ENCODE measurements at regions not wholly inside any gene's neighbourhood (a gene's known extent, or its start where the extent isn't known, plus 50 kb on each side); places are given as distances from the start of the nearest gene placed in this dataset.

- DNase-seq: no peak
Observed at GRCh38 chr22:27463121-27463660, 338.4 kb downstream of the MN1 start.

DNA sequence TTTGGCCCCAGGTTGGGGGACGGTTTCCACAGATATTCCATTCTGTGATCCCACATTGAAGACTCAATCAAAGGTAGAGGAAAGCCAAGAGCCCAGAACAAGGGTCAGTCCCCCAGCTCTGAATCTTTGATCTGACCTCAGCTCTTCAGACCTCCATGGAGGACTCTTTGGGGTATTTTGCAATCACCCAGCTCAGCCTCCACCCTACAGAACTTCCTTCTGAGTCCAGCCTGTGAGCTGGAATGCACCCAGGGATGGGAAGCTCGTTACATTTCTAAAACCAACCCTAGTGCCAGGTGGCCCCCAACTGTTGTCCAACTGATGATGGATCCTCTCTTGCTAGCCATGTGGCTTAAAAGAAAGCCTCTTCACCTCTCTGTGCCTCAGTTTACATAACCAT lies 335.3 kb downstream of the MN1 start:
- no peak for DNase-seq

GRCh38 chr22:27466778-27467438 lies 334.6 kb downstream of the MN1 start:
- no peak for DNase-seq

GRCh38 chr22:27467711-27468110 lies 333.8 kb downstream of the MN1 start:
- no peak for DNase-seq

GRCh38 chr22:27468712-27469111 lies 332.8 kb downstream of the MN1 start:
- no peak for DNase-seq

DNA sequence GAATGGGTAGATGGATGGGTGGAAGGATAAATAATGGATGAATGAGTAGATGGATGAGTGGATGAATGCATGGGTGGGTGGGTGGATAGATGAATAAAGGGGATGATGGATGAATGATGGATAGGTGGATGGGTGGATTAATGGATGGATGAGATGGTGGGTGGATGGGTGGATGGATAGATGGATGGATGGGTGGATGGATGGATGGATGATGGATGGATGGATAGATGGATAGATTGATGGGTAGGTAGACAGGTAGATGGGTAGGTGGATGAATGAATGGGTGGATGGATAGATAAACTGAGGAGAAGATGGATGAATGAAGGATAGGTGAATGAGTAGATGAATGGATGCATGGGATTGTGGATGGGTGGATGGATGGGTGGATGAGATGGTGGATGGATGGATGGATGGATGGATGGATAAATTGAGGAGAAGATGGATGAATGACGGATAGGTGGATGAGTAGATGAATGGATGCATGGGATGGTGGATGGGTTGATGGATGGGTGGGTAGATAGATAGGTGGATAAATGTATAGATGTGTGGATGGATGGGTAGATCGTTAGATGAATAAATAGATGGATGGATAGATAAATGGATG lies 331.3 kb downstream of the MN1 start:
- DNase-seq: no peak

DNA sequence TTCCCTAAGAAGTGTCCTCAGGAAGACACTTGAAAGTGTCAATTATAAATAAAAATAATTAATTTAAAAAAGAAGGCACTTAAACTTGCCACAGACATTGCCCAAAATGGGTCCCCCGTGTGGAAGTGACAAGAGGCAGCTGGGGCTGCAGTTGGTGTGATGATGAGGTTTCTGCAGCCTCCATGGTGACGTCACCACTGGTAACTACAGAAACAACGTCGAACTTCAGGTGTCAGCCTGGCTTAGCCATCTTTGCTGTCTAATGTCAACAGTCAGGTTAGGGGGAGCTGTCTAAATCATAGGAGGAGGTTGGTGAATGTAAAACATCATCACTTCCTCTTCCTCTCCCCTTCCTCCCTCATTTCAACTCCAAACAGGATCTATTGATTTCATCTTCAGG lies 328.6 kb downstream of the MN1 start:
- DNase-seq: no peak

DNA sequence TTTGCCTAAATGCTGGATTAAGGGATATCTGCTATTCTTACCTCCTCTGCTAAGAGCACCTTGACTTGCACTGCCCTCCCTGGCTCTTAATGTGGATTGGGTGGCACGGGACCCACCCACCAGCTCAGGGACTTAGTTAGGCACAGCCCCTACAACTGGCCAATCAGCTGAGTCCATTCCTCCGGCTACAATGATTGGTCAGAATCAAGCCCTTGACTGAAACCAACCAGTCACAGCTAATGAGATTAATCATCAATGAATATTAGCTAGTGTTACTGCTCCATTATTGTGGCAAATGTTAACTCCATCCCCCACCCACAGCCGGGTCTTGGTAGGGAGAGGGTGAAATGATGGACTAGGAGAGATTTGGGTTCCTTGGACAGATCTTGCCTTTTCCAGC lies 328.0 kb downstream of the MN1 start:
- DNase-seq: no peak

DNA sequence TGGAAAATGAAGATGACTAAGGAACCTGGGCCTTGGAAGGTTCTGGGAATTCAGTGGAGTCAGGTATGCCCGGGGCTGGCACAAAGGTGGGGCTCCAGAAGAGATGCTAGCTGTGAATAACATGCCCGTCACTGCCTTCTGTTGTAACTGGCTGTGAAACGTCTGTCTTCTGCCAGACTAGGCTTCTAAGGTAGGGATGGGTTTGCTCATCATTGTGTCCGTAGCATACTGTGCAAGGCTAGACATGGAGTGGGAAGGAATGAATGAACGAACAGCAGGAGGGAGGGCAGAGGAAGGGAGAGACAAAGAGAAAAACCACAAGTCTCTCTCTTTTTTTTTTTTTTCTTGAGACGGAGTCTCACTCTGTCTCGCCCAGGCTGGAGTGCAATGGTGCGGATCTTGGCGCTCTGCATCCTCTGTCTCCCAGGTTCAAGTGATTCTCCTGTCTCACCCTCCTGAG lies 327.4 kb downstream of the MN1 start:
- DNase-seq: no peak

- no peak for DNase-seq
Observed at GRCh38 chr22:27474711-27475547, 326.6 kb downstream of the MN1 start.

GRCh38 chr22:27475548-27475897 lies 326.0 kb downstream of the MN1 start:
- DNase-seq: no peak

DNA sequence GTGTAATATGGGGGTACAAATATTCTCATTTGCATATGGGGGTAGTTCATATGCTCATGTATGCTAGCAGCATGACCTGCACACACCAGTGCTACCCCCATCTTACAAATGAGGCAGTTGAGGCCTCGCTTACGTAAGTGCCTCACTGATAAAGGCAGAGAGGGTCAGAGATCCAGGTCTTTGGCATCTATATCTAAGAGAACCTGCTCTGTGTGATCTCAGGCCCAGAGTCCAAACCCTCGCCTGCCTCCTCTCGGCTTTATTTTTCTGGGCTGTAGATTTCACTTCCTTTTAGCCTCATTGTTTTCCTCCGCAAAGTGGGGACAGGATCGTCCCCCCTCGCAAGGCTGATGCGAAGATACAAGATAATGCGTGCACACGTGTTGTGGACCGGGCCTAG lies 325.2 kb downstream of the MN1 start:
- no peak for DNase-seq

GRCh38 chr22:27476729-27477128 lies 324.8 kb downstream of the MN1 start:
- DNase-seq: no peak

- DNase-seq: no peak
Observed at GRCh38 chr22:27477171-27477570, 324.4 kb downstream of the MN1 start.

- no peak for DNase-seq
Observed at GRCh38 chr22:27480487-27480886, 321.1 kb downstream of the MN1 start.

DNA sequence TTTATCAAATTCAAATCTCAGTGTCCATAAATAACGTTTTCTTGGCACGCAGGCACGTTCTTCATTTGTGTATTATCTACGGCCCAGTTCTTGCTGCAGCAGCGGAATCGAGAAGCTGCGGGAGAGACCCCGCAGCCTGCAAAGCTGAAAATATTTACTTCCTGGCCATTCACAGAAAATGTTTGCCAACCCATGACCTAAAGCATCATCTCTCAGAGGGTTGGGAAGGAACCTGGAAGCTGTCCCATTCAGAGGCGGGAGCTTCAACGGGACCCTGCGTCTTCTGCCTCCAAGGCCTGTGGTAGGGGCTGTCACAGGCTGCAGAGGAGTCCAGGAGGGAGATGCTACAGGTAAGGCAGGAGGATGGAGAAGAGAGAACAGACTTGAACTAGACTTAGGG lies 319.2 kb downstream of the MN1 start:
- DNase-seq: no peak

DNA sequence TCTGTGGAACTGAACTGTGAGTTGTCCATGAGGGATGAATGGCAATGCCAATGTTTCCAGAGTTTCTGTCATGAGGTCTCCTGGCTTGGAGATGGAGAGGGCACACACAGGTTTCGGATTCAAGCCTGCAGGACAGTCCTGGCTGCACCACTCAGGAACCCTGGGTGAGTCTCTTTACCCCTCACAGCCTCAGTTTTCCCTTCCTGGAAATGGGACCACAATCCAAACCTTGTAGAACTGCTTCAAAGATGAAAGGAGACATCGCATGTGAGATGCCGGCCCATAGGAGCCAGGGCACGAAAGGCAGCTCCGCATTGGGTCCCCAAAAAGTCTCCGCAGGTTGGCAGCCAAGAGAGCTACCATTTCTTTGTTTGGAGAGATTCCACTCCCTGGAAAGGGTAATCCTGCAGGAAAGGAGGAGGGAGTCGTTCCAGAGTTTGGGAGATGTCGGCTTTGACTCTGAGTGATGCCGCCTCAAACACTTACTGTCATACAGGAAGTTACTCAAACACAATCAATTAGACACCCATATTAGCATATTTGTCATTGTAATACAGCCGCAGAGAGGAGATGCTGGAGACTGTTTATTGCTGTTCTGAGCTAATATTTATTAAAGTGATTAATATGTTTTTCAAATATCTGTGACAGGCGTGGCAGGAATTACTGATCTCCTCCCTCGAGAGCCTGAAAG lies 318.3 kb downstream of the MN1 start:
- DNase-seq: no peak

- no peak for DNase-seq
Observed at GRCh38 chr22:27485842-27486241, 315.7 kb downstream of the MN1 start.

DNA sequence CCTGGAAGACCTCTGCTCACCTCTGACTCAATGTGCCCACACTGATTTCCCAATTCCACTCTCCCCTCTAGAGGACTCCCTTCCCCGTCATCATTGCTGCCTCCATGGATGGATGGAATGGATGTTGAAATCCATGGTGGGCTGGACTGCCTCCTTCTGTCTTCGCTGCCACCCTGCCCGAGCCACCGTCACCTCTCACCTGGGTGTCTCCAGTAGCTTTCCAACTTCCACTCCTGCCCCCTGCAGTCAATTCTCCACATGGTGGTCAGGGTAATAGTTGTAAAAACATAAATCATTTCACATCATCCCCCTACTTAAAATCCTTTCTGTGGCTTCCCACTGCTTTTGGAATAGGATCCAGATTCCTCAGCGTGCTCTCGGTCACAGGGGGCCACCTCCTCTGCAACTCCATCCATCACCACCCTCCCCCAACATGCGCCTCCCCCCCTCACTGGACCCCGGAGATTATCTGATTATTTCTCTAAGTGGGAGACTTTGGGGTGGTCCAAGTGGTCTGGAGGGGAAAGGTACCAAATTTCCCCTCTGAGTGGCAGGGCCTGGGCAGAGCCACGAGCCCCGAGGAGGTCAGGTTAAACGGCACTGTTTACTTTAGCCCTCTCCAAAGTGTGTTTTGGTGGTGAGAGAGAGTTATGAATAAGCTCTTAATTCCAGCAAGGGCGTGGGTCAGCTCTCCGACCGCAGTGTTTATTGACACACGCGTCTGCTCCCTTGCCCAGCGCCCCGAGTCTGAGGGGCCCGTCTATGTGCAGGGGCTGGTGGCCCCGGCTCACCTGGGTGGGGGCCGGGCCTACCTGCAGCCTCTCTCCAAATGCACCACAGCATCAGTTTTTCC lies 313.7 kb downstream of the MN1 start:
- no peak for DNase-seq

DNA sequence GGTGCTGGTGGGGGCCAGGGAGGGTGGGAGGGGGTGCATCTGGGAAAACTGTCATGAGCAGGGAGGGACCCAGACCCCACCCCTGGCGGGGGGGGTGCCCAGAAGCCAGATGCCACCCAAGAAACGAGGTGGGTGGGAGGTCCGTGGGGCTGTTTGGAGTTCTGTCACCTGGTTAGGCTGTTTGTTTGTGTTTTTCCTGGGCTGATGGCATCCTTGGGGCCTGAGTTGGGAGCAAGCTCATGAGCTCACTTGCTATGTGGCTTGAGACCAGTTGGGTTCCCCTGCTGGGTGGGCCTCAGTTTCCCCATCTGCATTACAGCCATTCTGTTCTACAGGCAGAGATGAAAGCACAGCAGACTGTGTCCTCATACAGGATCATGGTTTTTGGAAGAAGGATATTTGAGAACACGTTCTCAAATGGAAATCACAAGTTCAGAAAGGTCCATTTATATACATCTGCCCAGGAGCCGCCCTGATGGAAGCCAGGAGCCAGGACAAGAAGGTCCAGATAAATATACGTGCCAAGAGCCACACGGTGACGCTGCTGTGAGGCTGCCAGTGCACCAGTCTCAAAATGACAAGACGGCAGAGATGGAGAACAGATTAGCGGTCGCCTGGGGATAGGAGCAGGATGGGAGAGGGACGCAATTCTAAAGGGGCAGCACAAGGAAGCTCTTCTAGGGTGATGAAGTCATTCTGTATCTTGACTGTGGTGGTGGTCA lies 312.9 kb downstream of the MN1 start:
- no peak for DNase-seq

DNA sequence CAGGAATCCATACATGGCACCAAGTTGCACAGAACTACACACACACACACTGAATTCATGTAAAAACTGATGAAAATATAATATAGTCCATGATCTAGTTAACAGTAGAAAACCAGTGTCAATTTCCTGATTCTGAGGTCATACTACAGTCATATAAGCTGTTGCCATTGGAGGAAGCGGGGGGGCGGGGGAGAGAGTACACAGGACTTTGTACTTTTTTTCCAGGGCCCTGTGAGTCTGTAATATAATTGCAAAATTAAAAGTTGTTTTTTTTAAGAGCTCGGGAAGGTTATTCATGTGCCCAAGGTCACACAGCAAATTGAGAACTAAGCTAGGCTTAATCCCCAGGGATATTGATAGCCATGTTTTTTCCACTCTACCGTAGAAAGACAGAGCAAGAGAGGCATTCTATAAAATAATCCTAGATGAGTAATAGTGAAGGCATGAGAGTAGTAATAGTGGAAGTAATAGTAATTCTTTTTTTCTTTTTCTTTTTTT lies 312.3 kb downstream of the MN1 start:
- no peak for DNase-seq
